ENCODE measurements at regions not wholly inside any gene's neighbourhood (a gene's known extent, or its start where the extent isn't known, plus 50 kb on each side); places are given as distances from the start of the nearest gene placed in this dataset.

- TF ChIP-seq CTCF (IDR thresholded peaks at IDR 0.05) (no peak), POLR2AphosphoS5 (IDR thresholded peaks at IDR 0.05; ENCODE audit: low read depth, low read length) (no peak), SIN3A (IDR thresholded peaks at IDR 0.05; ENCODE audit: borderline replicate concordance, insufficient read depth, low read depth, low read length) (no peak), TCF7L2 (IDR thresholded peaks at IDR 0.05; ENCODE audit: low read depth, low read length) (no peak)
- TF ChIP-seq, protein P1, sequence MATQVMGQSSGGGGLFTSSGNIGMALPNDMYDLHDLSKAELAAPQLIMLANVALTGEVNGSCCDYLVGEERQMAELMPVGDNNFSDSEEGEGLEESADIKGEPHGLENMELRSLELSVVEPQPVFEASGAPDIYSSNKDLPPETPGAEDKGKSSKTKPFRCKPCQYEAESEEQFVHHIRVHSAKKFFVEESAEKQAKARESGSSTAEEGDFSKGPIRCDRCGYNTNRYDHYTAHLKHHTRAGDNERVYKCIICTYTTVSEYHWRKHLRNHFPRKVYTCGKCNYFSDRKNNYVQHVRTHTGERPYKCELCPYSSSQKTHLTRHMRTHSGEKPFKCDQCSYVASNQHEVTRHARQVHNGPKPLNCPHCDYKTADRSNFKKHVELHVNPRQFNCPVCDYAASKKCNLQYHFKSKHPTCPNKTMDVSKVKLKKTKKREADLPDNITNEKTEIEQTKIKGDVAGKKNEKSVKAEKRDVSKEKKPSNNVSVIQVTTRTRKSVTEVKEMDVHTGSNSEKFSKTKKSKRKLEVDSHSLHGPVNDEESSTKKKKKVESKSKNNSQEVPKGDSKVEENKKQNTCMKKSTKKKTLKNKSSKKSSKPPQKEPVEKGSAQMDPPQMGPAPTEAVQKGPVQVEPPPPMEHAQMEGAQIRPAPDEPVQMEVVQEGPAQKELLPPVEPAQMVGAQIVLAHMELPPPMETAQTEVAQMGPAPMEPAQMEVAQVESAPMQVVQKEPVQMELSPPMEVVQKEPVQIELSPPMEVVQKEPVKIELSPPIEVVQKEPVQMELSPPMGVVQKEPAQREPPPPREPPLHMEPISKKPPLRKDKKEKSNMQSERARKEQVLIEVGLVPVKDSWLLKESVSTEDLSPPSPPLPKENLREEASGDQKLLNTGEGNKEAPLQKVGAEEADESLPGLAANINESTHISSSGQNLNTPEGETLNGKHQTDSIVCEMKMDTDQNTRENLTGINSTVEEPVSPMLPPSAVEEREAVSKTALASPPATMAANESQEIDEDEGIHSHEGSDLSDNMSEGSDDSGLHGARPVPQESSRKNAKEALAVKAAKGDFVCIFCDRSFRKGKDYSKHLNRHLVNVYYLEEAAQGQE (IDR thresholded peaks at IDR 0.05; ENCODE audit: insufficient read depth in 1 of 2, low read depth in 2 of 2, low read length in 1 of 2): no peak
Measured at GRCh38 chr5:26543987-26544386, 494.4 kb downstream of the CDH9 start.
